Choroid plexus epithelial cell (primary cell): ENCODE measurements at regions not wholly inside any gene's neighbourhood (a gene's known extent, or its start where the extent isn't known, plus 50 kb on each side); places are given as distances from the start of the nearest gene placed in this dataset.

Source experiments
- DNase-seq: peaks from one replicate; pipeline ENCODE4 v3.0.0-alpha.2; 2010; ENCODE audit warnings: low read depth
- H3K4me3 ChIP-seq: 2 replicates; pipeline ENCODE4 v1.5.1; 2011; ENCODE audit warnings: low read depth, mild to moderate bottlenecking, control low read depth, low read length, moderate library complexity
- CTCF ChIP-seq: conservative IDR thresholded peaks from 2 replicates; pipeline ENCODE4 v1.5.1; 2011; ENCODE audit warnings: low read depth, mild to moderate bottlenecking, control low read depth, inconsistent platforms, low read length, moderate library complexity

GRCh38 chr16:85490407-85491057, 122.6 kb upstream of the GSE1 start:
- no peak for DNase-seq
- no peak overlapping the region for H3K4me3 ChIP-seq
- TF ChIP-seq CTCF: no peak

GRCh38 chr16:85491058-85491771, 121.9 kb upstream of the GSE1 start:
- no peak for DNase-seq
- H3K4me3 ChIP-seq: no peak overlapping the region
- peak; percentile 71 for TF ChIP-seq CTCF

GRCh38 chr16:85491798-85492294, 121.3 kb upstream of the GSE1 start:
- no peak for TF ChIP-seq CTCF
- no peak overlapping the region for H3K4me3 ChIP-seq
- DNase-seq: no peak

- H3K4me3 ChIP-seq: no peak overlapping the region
- TF ChIP-seq CTCF: no peak
- no peak for DNase-seq
Measured at GRCh38 chr16:85492295-85492864, 120.7 kb upstream of the GSE1 start.

GRCh38 chr16:85494315-85494714, 118.8 kb upstream of the GSE1 start:
- no peak for TF ChIP-seq CTCF
- DNase-seq: no peak
- H3K4me3 ChIP-seq: no peak overlapping the region

- DNase-seq: no peak
- no peak overlapping the region for H3K4me3 ChIP-seq
- no peak for TF ChIP-seq CTCF
Measured at GRCh38 chr16:85495259-85495658, 117.9 kb upstream of the GSE1 start.
